Dedifferentiated amniotic fluid mesenchymal stem cell (primary cell): ENCODE measurements at regions not wholly inside any gene's neighbourhood (a gene's known extent, or its start where the extent isn't known, plus 50 kb on each side); places are given as distances from the start of the nearest gene placed in this dataset.
"Not testable (repeated sequence)": the region's sequence is repeated elsewhere in the genome, so short reads cannot be mapped to it uniquely, and the experiment has no call there.

Source experiments
- DNase-seq: peaks from one replicate; pipeline ENCODE4 v3.0.0-alpha.2; 2016; ENCODE audit errors: extremely low spot score

GRCh38 chr13:90654970-90655369 is 692.5 kb upstream of the MIR17HG start:
- DNase-seq, result no peak

DNA sequence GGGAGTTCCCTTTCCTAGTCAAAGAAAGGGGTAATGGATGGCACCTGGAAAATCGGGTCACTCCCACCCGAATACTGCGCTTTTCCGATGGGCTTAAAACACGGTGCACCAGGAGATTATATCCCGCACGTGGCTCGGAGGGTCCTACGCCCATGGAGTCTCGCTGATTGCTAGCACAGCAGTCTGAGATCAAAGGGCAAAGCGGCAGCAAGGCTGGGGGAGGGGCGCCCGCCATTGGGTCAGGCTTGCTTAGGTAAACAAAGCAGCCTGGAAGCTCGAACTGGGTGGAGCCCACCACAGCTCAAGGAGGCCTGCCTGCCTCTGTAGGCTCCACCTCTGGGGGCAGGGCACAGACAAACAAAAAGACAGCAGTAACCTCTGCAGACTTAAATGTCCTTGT is 683.3 kb upstream of the MIR17HG start:
- not testable (repeated sequence) for DNase-seq

DNA sequence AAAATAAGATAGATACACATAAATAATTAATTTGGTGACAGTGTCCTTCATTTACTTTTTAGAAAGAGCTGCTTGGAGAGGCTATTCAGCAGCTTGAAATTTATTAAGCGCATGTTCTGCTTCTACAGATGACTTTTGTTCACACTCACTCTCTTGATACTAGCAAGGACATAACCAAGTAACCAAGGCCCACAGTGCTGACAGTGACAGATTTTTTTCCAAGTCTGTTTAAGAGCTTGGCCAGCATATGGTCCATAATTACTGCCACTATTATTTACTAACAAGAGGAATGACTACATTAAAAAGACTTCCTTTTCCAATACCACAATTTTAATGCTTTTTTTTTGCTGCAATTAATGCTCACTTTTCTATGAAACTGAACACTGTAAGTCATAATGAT is 673.7 kb upstream of the MIR17HG start:
- DNase-seq, result no peak

- DNase-seq, result no peak
Observed at GRCh38 chr13:90675129-90675528, 672.4 kb upstream of the MIR17HG start.

DNA sequence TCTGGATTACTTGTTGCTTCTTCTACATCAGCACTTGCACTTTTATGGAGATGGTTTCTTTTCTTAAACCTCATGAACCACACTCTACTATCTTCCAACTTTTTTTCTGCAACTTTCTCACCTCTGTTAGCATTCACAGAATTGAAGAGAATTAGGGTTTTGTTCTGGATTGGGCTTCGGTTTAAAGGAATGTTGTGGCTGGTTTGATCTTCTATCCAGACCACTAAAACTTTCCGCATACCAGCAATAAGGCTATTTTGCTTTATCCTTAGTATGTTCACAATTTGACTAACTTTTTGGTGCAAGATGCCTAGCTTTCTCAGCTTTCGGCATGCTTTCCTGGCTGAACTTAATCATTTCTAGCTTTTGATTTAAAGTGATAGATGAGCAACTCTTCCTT is 666.7 kb upstream of the MIR17HG start:
- DNase-seq, result no peak

DNA sequence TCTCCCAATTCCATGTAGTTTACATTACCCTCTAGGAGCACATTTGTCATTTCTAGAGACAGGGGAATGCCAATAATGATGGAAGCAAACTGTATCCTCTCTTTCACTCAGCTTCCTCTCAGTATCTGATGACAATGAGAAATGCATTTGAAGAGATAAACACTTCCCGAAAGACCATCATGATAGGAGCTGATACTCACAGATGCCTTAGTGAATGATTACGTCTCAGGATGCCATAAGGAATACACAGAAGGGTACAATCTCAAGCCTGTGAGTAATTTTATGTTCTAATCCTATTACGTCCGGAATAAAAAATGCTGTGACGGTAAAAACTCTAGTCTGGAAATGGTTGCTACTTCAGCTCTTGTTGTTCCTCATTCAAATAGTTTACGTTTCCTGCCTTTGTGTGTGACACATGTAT is 663.8 kb upstream of the MIR17HG start:
- no peak for DNase-seq

DNA sequence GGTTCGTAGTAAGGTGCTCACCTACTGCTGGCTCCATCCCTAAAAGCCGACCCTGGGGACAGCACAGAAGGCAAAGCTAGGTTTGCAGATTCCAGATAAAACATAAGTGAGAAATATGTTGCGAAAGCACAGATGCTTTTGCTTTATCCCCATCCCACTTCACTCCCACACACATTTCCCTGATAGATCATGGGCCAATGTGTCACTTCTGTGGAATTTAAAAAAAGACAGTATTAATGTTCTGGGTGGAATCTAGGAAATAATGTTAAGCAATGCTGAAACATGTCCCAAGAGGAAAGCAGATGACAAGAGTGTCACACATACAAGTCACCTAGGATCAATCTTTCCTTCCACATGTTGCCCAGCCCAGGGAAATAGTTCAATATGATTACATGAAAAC is 661.0 kb upstream of the MIR17HG start:
- DNase-seq, result peak; percentile 36

DNA sequence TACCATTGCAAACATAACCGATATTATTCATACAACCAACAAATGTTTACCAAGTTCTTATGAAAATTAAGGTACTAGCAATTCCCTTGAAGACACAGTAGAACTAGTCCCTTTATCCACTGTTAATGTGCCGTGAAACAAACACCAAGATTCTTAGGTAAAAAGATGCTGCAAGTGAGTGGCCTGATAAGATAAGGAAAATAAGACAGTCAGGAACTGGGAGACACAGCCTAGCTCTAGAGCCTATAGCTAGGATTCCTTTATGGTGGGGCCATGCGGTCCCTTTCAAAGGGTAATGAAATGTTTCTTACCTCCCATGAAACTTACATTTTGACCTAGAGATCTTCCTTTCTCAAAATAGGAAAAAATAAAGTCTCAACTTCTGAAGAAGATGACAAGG is 658.4 kb upstream of the MIR17HG start:
- DNase-seq, result no peak

- peak; percentile 32 for DNase-seq
Observed at GRCh38 chr13:90690458-90691080, 656.9 kb upstream of the MIR17HG start.

DNA sequence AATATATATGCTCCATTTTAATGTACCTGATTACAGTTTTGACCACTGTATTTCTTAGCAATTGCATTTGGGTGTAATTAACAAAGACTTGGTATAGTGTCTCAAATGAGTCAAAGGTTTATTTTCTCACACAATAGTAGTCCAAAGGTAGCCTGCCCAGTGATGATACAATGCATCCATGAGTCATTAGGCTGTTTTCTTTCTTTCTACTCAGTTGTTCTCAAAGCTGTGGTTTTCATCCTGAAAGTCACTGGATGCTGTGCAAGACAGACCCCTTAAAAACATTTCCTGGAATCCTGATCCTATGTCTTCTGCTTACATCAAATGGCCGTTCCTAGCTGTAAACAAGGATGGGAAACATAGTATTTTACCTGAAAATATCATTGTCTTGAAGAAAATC is 651.2 kb upstream of the MIR17HG start:
- DNase-seq, result no peak

DNA sequence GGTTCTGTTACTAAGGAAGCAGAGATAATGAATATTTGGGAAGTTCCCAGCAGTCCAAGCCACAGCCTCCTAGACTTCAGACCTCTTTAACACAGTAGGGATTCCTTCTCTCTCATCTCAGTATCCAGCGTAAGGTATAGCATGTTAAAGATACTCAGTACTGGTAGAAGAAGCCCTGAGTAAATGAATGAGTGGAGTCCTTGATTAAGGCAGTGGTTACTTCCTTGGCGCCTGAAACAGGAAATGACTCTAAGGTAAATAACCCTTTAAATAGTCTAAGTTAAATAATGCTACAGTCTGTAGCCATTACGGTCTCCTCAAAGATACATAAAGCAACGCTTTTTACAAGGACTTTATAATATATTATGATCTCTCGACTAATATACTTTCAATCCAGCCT is 650.8 kb upstream of the MIR17HG start:
- no peak for DNase-seq

DNA sequence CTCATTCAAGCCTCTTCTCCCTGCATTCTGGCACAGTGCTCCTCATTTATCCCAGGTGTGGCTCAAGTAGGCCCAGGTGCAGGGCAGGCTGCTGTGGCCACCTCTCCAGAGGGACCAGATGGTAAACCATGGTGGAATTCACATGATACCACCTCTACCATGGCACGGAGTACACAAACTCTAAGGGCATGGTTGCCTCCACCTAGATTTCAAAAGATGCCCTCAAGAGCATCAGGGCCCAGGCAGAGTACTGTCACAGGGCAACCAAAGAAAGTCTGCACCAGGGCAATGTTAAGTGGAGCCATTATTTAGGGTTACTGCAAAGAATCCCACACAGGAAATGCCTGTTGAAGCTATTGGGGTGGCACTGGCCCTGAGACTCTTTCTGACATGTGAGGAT is 647.1 kb upstream of the MIR17HG start:
- DNase-seq, result no peak

- DNase-seq, result no peak
Observed at GRCh38 chr13:90701264-90701663, 646.2 kb upstream of the MIR17HG start.

DNA sequence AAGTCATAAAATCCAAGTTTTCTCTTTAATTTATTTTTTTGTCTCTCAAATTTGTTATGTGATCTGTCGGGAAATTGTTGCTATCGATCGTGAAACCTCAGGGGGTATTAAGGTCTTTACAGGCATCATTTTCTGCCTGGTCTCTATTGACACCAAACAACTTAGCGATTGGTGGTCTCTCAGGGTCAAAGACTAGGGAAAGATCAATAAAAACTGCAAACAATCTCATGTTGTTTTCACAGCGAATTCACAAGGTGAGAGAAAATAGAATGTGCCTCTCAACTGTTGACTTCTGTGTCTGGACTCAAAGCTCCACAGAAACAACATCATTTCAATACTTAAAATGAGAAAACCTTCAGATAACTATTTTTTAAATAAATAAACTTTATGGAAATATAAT is 645.4 kb upstream of the MIR17HG start:
- DNase-seq, result no peak

DNA sequence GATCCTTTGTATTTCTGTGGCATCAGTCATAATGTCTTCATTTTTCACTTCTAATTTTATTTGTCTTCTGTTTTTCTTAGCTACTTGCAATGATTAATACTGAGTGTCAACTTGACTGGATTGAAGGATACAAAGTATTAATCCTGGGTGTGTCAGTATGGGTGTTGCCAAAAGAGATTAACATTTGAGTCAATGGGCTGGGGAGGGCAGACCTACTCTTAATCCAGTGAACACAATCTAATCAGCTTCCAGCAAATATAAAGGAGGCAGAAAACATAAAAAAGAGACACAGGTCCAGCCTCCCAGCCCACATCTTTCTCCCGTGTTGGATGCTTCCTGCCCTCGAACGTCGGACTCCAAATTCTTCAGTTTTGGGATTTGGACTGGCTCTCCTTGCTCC is 640.9 kb upstream of the MIR17HG start:
- no peak for DNase-seq

DNA sequence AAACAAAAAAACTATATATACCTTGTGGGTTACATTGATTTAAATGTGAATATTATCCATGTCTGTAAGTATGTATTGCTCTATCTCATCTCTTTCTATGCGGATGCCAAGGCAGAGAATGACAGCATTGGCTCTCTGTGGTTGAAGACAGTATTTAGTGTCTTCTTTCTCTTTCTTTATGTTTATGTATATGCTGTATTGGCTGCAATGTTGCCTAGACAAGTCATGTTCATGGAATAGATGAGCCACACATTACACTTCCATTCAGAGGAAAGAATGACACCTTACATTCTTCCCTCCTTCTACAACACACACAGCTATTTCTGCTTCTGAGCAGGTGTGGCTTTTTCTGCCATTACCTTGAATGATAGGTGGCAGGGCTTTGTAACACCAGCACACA is 639.4 kb upstream of the MIR17HG start:
- DNase-seq, result no peak

DNA sequence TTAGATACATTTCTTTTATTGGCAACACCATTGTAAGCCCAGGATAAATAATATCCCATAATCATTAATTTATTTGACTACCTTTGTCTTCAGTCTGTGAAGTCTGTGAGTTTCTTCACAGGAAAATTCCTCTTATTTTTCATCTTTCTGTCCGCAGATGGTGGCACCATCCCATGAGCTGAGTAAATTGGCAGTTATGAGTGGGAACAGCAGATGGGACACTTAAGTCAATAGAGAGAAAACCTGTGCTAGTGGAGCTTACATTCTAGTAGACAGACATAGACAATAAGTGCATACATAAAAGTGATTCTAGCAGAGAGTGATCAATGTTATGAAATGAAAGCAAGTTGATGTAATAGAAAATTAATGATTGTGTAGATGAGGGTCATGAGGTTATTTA is 638.2 kb upstream of the MIR17HG start:
- DNase-seq, result no peak

DNA sequence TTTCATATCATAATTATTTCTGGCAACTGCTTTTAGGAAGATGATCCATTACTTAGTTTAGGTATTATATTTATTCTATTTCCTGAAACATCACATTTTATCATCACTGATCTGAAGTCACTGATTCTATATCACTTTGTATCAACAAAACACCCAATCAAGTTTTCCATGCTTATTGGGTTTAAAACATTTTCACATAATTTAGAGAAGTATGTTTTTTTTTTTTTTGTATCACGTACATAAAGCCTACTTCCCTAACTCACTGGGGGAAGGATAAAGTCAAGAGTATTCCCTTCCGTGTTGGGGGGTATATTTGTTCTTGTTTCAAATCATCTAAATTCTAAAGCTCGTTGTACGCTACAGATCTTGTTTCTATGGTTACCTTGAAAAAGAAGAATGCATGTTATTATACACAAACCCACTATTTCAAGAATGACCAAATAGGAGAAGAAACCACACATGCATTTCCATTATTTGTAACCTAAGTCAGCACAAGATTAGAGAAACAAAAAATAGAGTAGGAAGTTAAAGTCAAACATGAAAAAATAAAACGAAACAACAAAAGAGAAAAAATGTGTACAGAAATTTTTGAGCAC is 637.2 kb upstream of the MIR17HG start:
- no peak for DNase-seq

GRCh38 chr13:90713441-90714133 is 633.9 kb upstream of the MIR17HG start:
- no peak for DNase-seq

GRCh38 chr13:90715485-90715884 is 632.0 kb upstream of the MIR17HG start:
- no peak for DNase-seq

- no peak for DNase-seq
Observed at GRCh38 chr13:90717451-90717936, 630.0 kb upstream of the MIR17HG start.

DNA sequence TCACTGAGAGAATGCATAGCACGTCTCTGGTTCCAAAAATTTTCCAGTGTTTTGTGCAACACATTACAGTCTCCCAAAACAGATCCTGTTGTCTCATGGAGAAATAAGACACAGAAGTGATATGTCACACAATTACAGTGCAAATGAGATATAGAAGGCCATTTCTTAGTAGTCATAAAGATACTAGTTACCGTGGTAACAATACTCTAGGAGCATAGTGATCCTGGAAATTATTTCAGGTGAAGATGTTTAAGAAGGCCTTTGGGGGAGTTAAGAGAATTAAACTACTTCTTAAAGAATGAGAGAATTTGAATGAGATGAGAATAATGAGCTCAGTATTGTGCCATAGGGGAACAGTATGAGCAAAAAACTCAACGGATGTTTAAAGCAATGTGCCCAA is 628.0 kb upstream of the MIR17HG start:
- no peak for DNase-seq

DNA sequence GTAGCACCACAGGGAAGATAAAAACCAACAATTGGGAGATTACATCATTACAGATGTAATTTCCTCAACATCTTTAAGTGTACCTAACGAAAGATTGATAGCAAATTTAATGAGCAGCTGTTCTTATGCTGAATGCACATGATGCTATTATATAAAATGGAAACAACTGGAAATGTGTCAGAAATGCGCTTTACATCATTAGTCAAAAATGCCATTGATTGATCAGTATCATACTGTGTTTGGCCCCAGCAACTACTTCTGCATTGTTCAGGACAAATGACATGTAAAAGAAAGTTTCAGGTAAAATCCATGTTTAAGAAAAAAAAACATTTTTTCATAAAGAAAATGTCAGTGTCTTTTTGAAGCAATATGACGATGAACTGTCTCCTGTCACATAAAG is 625.5 kb upstream of the MIR17HG start:
- no peak for DNase-seq
